Activated CD8-positive, alpha-beta T cell treated with anti-CD3 and anti-CD28 coated beads for 36 hours (primary cell): ENCODE measurements at regions not wholly inside any gene's neighbourhood (a gene's known extent, or its start where the extent isn't known, plus 50 kb on each side); places are given as distances from the start of the nearest gene placed in this dataset.

Experiments
- ATAC-seq: fragments of 200-7000 bp; cut with Tn5 transposase; one replicate; pipeline ENCODE4 v1.10.0; 2021; ENCODE audit warnings: mild to moderate bottlenecking, moderate library complexity
- CTCF ChIA-PET: fragments of 350-600 bp; sonication (Branson Sonifier 250); formaldehyde crosslinking; loops from one replicate; lab custom pipeline; 2021; ENCODE audit warnings: antibody characterized with exemption; lab: Charles Lee
- POLR2A ChIA-PET: fragments of 350-600 bp; sonication (Branson Sonifier 250); formaldehyde crosslinking; loops from one replicate; lab custom pipeline; 2021; ENCODE audit warnings: antibody characterized with exemption; lab: Charles Lee
- DNase-seq: peaks from one replicate; pipeline ENCODE4 v3.0.0-alpha.2; 2020
- H3K27ac Mint-ChIP-seq: one replicate; pipeline ENCODE4 v1.8.0; 2021; ENCODE audit warnings: mild to moderate bottlenecking, mixed read lengths
- H3K27me3 Mint-ChIP-seq: one replicate; pipeline ENCODE4 v1.8.0; 2021; ENCODE audit warnings: mixed read lengths
- H3K36me3 Mint-ChIP-seq: one replicate; pipeline ENCODE4 v1.8.0; 2021; ENCODE audit warnings: low read depth, mixed read lengths
- H3K4me1 Mint-ChIP-seq: one replicate; pipeline ENCODE4 v1.8.0; 2021; ENCODE audit warnings: low read depth, mixed read lengths
- H3K4me3 Mint-ChIP-seq: one replicate; pipeline ENCODE4 v1.8.0; 2021; ENCODE audit warnings: mild to moderate bottlenecking, moderate library complexity, mixed read lengths
- H3K9me3 Mint-ChIP-seq: one replicate; pipeline ENCODE4 v1.8.0; 2021; ENCODE audit warnings: mixed read lengths
- intact Hi-C: fragments of 100-400 bp; cut with micrococcal nuclease; formaldehyde crosslinking; loops from one replicate; pipeline ENCODE4 v1.10.0; 2022
- TF ChIP-seq, protein P1 (sequence below): fragments of 200-600 bp; IDR thresholded peaks from one replicate; pipeline ENCODE4 v1.8.0; 2022; ENCODE audit warnings: antibody characterized with exemption, mild to moderate bottlenecking

DNA sequence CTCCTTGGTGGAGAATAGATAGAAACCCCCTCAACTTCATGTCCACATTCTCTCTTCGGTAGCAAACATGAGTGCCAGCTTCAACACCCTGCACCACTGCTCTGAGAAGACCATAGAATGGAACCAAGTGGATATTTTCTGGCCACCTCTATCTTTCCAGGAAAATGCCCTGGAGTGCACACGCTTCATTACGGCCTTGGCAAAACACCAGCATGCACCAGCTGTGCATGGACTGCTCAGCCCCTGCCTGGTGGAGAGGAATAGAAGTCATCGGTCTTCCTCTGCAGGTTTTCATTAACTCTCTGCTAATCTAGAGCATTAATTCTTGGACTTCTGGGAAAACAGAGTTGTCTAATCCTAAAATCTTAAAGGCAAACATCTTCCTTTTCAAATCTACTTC lies 211.6 kb upstream of the TMEM161B start:
- TF ChIP-seq, protein P1, sequence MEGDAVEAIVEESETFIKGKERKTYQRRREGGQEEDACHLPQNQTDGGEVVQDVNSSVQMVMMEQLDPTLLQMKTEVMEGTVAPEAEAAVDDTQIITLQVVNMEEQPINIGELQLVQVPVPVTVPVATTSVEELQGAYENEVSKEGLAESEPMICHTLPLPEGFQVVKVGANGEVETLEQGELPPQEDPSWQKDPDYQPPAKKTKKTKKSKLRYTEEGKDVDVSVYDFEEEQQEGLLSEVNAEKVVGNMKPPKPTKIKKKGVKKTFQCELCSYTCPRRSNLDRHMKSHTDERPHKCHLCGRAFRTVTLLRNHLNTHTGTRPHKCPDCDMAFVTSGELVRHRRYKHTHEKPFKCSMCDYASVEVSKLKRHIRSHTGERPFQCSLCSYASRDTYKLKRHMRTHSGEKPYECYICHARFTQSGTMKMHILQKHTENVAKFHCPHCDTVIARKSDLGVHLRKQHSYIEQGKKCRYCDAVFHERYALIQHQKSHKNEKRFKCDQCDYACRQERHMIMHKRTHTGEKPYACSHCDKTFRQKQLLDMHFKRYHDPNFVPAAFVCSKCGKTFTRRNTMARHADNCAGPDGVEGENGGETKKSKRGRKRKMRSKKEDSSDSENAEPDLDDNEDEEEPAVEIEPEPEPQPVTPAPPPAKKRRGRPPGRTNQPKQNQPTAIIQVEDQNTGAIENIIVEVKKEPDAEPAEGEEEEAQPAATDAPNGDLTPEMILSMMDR = no peak
- POLR2A ChIA-PET = no interaction called here
- Mint-ChIP-seq H3K36me3 (no peaks in the 10 kb centered on the region), H3K4me1 (no peaks in the 10 kb centered on the region), H3K27ac (no peak overlapping the region), H3K27me3 (peaks cover 11% of the 10 kb centered on the region), H3K9me3 (no peaks in the 10 kb centered on the region), H3K4me3 (no peak overlapping the region)
- CTCF ChIA-PET = no interaction called here
- DNase-seq (no peak), ATAC-seq (no peak)
- intact Hi-C loops = no loop called here

DNA sequence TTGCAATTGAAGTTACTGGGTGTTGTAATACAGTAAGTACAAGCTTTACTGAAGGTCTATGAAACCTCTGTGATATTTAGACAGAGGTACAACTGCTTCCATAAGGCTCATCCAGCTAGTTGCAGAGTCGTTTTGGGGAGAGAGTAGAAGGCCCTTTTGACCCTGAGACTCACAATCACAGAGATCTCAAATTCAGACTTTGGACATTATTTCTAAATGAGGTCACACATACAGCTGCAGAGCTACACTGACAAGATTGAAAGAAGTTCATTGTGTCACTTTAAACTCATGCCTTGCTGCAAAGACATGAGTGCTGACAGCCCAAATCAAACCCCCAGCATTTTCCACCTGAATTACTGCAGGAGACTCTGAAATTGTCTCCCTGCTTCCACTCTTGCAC lies 205.9 kb upstream of the TMEM161B start:
- H3K4me1 Mint-ChIP-seq = no peaks in the 10 kb centered on the region
- no peaks in the 10 kb centered on the region for H3K36me3 Mint-ChIP-seq
- no peak overlapping the region for H3K4me3 Mint-ChIP-seq
- intact Hi-C loops = no loop called here
- H3K27me3 Mint-ChIP-seq = peaks cover 11% of the 10 kb centered on the region
- no peak overlapping the region for H3K27ac Mint-ChIP-seq
- TF ChIP-seq, protein P1 = no peak
- POLR2A ChIA-PET = no interaction called here
- ATAC-seq = no peak
- no peak for DNase-seq
- CTCF ChIA-PET = no interaction called here
- no peaks in the 10 kb centered on the region for H3K9me3 Mint-ChIP-seq

DNA sequence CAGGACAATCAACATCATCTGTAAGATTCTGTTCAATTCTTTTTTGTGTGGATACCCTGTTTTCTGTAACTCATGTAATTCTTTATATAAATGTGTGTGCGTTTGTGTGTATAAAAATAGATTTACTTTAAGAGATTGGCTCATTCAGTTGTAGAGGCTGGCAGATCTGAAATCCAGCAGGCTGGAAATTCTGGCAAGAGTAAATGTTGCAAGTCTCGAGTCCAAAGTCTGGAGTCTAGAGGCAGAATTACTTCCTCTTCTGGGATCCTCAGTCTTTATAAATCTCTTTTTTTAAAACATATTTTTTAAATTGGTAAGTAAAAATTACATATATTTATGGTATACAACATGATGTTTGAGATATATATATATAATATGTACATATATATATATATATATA lies 202.1 kb upstream of the TMEM161B start:
- no peak overlapping the region for H3K4me3 Mint-ChIP-seq
- POLR2A ChIA-PET = no interaction called here
- DNase-seq (no peak), ATAC-seq (no peak)
- no peak overlapping the region for H3K27ac Mint-ChIP-seq
- TF ChIP-seq, protein P1 = no peak
- no peaks in the 10 kb centered on the region for H3K4me1 Mint-ChIP-seq
- no peaks in the 10 kb centered on the region for H3K9me3 Mint-ChIP-seq
- intact Hi-C loops = no loop called here
- peaks cover 8% of the 10 kb centered on the region for H3K27me3 Mint-ChIP-seq
- CTCF ChIA-PET = no interaction called here
- no peaks in the 10 kb centered on the region for H3K36me3 Mint-ChIP-seq

DNA sequence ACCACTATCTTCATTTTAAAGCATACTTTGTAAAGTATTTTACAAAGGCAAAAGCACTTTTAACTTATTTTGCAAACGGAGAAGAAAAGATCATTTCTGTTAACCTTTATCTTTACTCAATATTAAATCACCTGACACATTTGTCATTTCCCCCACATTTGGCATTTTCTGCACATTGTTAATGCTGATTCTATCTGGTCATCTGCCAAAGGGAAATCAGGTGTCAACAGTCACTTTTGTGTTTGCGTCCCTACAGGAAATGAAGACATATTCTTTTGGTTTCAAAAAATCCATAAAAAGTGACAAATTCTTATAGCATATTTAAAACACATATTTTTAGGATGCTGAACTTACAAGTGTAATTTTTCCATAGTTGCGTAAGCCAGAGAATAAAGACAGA lies 191.3 kb upstream of the TMEM161B start:
- DNase-seq (no peak), ATAC-seq (no peak)
- Mint-ChIP-seq H3K27me3 (peaks cover 4% of the 10 kb centered on the region), H3K4me3 (no peak overlapping the region), H3K9me3 (no peaks in the 10 kb centered on the region), H3K4me1 (no peaks in the 10 kb centered on the region), H3K27ac (no peak overlapping the region), H3K36me3 (no peaks in the 10 kb centered on the region)
- ChIA-PET CTCF (no interaction called here), POLR2A (no interaction called here)
- TF ChIP-seq, protein P1 = no peak
- intact Hi-C loops = no loop called here

DNA sequence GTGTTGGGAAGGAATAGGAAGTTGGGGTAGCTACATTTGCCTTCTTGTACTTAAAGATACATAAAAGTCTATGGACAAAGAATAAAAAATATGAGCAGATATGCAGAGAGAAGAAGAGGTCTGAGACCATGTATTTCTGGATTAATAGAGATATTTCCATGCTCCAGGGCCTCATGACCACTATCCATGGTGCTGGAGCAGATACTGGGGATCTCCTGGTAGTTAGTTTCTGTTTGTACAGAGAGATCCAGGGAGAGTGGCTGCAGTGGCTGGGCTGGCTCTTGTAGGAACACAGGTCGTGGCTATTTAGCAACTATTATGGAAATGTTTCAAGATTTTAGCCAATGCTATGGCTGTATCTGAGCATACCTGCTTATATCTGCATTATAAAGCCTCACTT lies 184.2 kb upstream of the TMEM161B start:
- H3K27ac Mint-ChIP-seq = no peak overlapping the region
- H3K27me3 Mint-ChIP-seq = peaks cover 19% of the 10 kb centered on the region
- H3K4me1 Mint-ChIP-seq = no peaks in the 10 kb centered on the region
- DNase-seq (no peak), ATAC-seq (no peak)
- intact Hi-C loops = no loop called here
- ChIA-PET POLR2A (no interaction called here), CTCF (no interaction called here)
- TF ChIP-seq, protein P1 = no peak
- H3K9me3 Mint-ChIP-seq = no peaks in the 10 kb centered on the region
- no peak overlapping the region for H3K4me3 Mint-ChIP-seq
- no peaks in the 10 kb centered on the region for H3K36me3 Mint-ChIP-seq
